A673 (cell line): ENCODE measurements at regions not wholly inside any gene's neighbourhood (a gene's known extent, or its start where the extent isn't known, plus 50 kb on each side); places are given as distances from the start of the nearest gene placed in this dataset.

Experiments used
- BruUV-seq: library from RNA; stranded (reverse); fragments of 400-500 nt; replicated peaks from 2 replicates; lab custom pipeline; 2021; lab: Mats Ljungman, UMichigan
- CTCF ChIA-PET: fragments of 300-600 bp; sonication (Branson Sonifier 250); formaldehyde crosslinking; loops from one replicate; lab custom pipeline; 2022; ENCODE audit warnings: antibody characterized with exemption; lab: Charles Lee
- POLR2A ChIA-PET: fragments of 300-600 bp; sonication (Branson Sonifier 250); formaldehyde crosslinking; loops from one replicate; lab custom pipeline; 2022; ENCODE audit warnings: antibody characterized with exemption; ENCODE audit not compliant: low non-redundant PET; lab: Charles Lee
- DNase-seq: peaks from one replicate; pipeline ENCODE4 v3.0.0-alpha.2; 2015; ENCODE audit warnings: low spot score
- H3K27ac ChIP-seq: fragments of 200-600 bp; sonication (generic); 2 replicates; pipeline ENCODE4 v1.5.1; 2016; ENCODE audit warnings: mixed run types, low read depth, mild to moderate bottlenecking, mixed read lengths, antibody characterized with exemption, low read length; ENCODE audit not compliant: poor library complexity, severe bottlenecking
- H3K27me3 ChIP-seq: fragments of 200-600 bp; sonication (generic); replicated peaks from 2 replicates; pipeline ENCODE4 v1.6.1; 2017; ENCODE audit warnings: mixed run types, low read depth, mild to moderate bottlenecking, mixed read lengths, antibody characterized with exemption, low read length; ENCODE audit not compliant: insufficient read depth, poor library complexity
- H3K36me3 ChIP-seq: fragments of 200-600 bp; sonication (generic); 2 replicates; pipeline ENCODE4 v1.6.1; 2016; ENCODE audit warnings: mixed run types, mild to moderate bottlenecking, mixed read lengths, antibody characterized with exemption, low read length; ENCODE audit not compliant: insufficient read depth, poor library complexity, severe bottlenecking
- H3K4me1 ChIP-seq: fragments of 200-600 bp; sonication (generic); 2 replicates; pipeline ENCODE4 v1.6.1; 2017; ENCODE audit warnings: mixed run types, mild to moderate bottlenecking, mixed read lengths, antibody characterized with exemption, low read length; ENCODE audit not compliant: insufficient read depth, poor library complexity, severe bottlenecking
- H3K4me3 ChIP-seq: fragments of 200-600 bp; sonication (generic); 2 replicates; pipeline ENCODE4 v1.5.1; 2016; ENCODE audit warnings: low read depth, mixed run types, mild to moderate bottlenecking, mixed read lengths, low read length; ENCODE audit not compliant: poor library complexity, severe bottlenecking
- H3K9me3 ChIP-seq: fragments of 200-600 bp; sonication (generic); 2 replicates; pipeline ENCODE4 v1.6.1; 2016; ENCODE audit warnings: mixed run types, low read depth, mild to moderate bottlenecking, mixed read lengths, antibody characterized with exemption, low read length; ENCODE audit not compliant: poor library complexity, severe bottlenecking
- EZH2 ChIP-seq: fragments of 200-600 bp; sonication (generic); IDR thresholded peaks from 2 replicates; pipeline ENCODE4 v1.6.1; 2017; ENCODE audit warnings: borderline replicate concordance, low read depth, mild to moderate bottlenecking, mixed read lengths, antibody characterized with exemption, low read length; ENCODE audit not compliant: poor library complexity, severe bottlenecking
- intact Hi-C: fragments of 100-400 bp; cut with micrococcal nuclease; formaldehyde crosslinking; loops from one replicate; pipeline ENCODE4 v1.10.0; 2022; ENCODE audit not compliant: unreplicated experiment
- TF ChIP-seq, protein P1 (sequence below): fragments of 300-800, 200-600 bp; sonication (generic); conservative IDR thresholded peaks from 2 replicates; pipeline ENCODE4 v1.5.1; 2017; ENCODE audit warnings: low read depth, mild to moderate bottlenecking, antibody characterized with exemption, low read length, moderate library complexity, mixed read lengths

GRCh38 chr16:73159296-73159695, 111.4 kb upstream of the ZFHX3 start:
- TF ChIP-seq, protein P1, sequence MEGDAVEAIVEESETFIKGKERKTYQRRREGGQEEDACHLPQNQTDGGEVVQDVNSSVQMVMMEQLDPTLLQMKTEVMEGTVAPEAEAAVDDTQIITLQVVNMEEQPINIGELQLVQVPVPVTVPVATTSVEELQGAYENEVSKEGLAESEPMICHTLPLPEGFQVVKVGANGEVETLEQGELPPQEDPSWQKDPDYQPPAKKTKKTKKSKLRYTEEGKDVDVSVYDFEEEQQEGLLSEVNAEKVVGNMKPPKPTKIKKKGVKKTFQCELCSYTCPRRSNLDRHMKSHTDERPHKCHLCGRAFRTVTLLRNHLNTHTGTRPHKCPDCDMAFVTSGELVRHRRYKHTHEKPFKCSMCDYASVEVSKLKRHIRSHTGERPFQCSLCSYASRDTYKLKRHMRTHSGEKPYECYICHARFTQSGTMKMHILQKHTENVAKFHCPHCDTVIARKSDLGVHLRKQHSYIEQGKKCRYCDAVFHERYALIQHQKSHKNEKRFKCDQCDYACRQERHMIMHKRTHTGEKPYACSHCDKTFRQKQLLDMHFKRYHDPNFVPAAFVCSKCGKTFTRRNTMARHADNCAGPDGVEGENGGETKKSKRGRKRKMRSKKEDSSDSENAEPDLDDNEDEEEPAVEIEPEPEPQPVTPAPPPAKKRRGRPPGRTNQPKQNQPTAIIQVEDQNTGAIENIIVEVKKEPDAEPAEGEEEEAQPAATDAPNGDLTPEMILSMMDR: no peak
- no peak for TF ChIP-seq EZH2
- H3K4me1 ChIP-seq: no peaks in the 10 kb centered on the region
- no peak overlapping the region for H3K27ac ChIP-seq
- no peaks in the 10 kb centered on the region for H3K27me3 ChIP-seq
- no peak for DNase-seq
- ChIA-PET CTCF (no interaction called here), POLR2A (no interaction called here)
- no peaks in the 10 kb centered on the region for H3K36me3 ChIP-seq
- intact Hi-C loops: no loop called here
- H3K4me3 ChIP-seq: no peak overlapping the region
- H3K9me3 ChIP-seq: no peaks in the 10 kb centered on the region
- BruUV-seq: no TSS peak

DNA sequence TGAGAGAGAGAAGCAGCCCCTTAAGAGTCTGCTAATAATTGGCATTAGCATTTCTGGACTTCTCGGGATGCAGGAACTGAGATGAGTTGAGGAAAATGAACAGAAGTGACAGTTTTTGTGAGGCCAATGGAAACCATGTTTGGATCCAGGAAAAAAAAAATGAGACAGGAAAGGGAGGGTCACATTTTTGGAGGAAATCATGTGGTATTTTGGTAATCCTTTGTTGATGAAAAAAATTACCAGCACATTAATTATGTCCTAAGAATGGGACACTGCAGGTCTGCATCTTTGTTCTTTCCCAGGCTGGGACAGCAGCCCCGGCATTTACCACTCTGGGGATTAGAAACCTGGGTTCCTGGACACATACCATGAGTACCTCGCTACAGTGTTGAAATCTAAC, 109.9 kb upstream of the ZFHX3 start:
- no peak for DNase-seq
- BruUV-seq: no TSS peak
- no peaks in the 10 kb centered on the region for H3K27me3 ChIP-seq
- H3K36me3 ChIP-seq: no peaks in the 10 kb centered on the region
- H3K27ac ChIP-seq: no peak overlapping the region
- ChIA-PET POLR2A (no interaction called here), CTCF (no interaction called here)
- TF ChIP-seq, protein P1: no peak
- TF ChIP-seq EZH2: no peak
- H3K4me3 ChIP-seq: no peak overlapping the region
- H3K4me1 ChIP-seq: no peaks in the 10 kb centered on the region
- intact Hi-C loops: no loop called here
- no peaks in the 10 kb centered on the region for H3K9me3 ChIP-seq

DNA sequence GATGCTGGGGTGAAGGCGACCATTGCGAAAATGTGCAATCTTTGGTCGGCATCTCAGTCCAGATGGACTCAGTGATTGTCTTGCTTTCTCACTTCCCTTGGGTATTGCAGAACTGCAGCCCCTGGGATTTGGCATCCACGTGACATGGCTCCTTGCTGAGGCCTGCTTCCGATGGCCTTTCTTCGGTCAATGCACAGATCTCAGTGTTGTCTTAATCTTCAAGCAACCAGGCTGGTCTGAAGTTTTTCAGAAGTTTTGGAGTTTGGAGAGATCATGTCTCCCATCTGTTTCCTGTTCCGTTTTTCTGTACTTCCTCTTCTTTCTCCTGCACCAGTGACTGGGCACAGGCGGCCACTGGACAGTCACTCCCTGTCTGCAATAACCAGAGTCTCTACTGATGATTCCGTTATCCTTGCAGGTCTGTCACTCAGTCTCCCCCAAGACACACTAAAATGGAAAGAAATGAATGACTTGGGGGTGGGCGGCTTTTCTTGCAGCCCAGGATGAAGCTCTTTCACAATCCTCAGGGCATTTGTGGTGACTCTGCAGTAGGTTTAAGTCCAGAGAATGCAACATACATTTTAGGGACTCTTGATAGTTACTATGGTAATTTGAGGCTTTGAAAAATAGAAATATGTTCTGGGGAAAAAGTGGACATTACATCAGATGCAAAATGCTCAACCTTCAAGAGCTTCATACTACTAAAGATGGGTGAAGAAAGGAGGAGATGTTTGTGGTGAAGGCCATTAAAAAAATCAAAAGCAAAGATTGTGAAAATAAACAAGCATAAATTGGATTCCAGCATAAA, 106.3 kb upstream of the ZFHX3 start:
- no TSS peak for BruUV-seq
- TF ChIP-seq, protein P1: no peak
- no peak for TF ChIP-seq EZH2
- no peak overlapping the region for H3K27ac ChIP-seq
- H3K36me3 ChIP-seq: no peaks in the 10 kb centered on the region
- H3K27me3 ChIP-seq: no peaks in the 10 kb centered on the region
- POLR2A ChIA-PET: no interaction called here
- no peak overlapping the region for H3K4me3 ChIP-seq
- no peak for DNase-seq
- H3K9me3 ChIP-seq: no peaks in the 10 kb centered on the region
- intact Hi-C loops: no loop called here
- CTCF ChIA-PET: no interaction called here
- H3K4me1 ChIP-seq: no peaks in the 10 kb centered on the region
